SU-DHL-6 (cell line): ENCODE measurements at regions not wholly inside any gene's neighbourhood (a gene's known extent, or its start where the extent isn't known, plus 50 kb on each side); places are given as distances from the start of the nearest gene placed in this dataset.

ENCODE experiments used
- EZH2phosphoT487 ChIP-seq: fragments of 200-600 bp; sonication (generic), shearing (Covaris generic); conservative IDR thresholded peaks from 2 replicates; pipeline ENCODE4 v1.6.1; 2018; ENCODE audit warnings: mild to moderate bottlenecking, antibody characterized with exemption, low read length, moderate library complexity, mixed read lengths
- TF ChIP-seq, protein P1 (sequence below): fragments of 200-600 bp; sonication (generic); IDR thresholded peaks from one replicate; pipeline ENCODE4 v1.5.1; 2017; ENCODE audit warnings: antibody characterized with exemption, mild to moderate bottlenecking, low read length, moderate library complexity; ENCODE audit not compliant: insufficient read depth, poor library complexity, severe bottlenecking

DNA sequence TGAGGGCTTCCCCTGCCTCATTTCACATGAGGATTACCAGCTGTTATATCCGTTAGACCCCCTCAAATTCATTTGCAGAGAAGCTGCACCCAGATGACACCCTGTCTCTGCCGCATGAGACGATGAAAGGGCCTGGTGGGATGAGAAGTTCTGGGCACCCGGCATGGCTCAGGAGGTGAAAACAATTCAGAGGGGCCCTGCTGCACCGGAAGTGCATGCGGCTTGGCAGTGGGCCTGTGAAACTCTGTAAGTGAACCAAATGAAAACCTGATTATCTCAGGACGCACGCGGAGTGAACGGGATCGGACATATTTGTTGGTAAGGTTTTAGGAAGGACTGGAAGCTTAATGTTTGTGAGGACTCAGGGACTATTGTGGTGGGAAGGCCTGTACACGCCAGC is 511.2 kb downstream of the TCERG1L start:
- no peak for TF ChIP-seq EZH2phosphoT487
- TF ChIP-seq, protein P1, sequence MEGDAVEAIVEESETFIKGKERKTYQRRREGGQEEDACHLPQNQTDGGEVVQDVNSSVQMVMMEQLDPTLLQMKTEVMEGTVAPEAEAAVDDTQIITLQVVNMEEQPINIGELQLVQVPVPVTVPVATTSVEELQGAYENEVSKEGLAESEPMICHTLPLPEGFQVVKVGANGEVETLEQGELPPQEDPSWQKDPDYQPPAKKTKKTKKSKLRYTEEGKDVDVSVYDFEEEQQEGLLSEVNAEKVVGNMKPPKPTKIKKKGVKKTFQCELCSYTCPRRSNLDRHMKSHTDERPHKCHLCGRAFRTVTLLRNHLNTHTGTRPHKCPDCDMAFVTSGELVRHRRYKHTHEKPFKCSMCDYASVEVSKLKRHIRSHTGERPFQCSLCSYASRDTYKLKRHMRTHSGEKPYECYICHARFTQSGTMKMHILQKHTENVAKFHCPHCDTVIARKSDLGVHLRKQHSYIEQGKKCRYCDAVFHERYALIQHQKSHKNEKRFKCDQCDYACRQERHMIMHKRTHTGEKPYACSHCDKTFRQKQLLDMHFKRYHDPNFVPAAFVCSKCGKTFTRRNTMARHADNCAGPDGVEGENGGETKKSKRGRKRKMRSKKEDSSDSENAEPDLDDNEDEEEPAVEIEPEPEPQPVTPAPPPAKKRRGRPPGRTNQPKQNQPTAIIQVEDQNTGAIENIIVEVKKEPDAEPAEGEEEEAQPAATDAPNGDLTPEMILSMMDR = no peak
